ENCODE measurements at regions not wholly inside any gene's neighbourhood (a gene's known extent, or its start where the extent isn't known, plus 50 kb on each side); places are given as distances from the start of the nearest gene placed in this dataset.

- TF ChIP-seq, protein P1, sequence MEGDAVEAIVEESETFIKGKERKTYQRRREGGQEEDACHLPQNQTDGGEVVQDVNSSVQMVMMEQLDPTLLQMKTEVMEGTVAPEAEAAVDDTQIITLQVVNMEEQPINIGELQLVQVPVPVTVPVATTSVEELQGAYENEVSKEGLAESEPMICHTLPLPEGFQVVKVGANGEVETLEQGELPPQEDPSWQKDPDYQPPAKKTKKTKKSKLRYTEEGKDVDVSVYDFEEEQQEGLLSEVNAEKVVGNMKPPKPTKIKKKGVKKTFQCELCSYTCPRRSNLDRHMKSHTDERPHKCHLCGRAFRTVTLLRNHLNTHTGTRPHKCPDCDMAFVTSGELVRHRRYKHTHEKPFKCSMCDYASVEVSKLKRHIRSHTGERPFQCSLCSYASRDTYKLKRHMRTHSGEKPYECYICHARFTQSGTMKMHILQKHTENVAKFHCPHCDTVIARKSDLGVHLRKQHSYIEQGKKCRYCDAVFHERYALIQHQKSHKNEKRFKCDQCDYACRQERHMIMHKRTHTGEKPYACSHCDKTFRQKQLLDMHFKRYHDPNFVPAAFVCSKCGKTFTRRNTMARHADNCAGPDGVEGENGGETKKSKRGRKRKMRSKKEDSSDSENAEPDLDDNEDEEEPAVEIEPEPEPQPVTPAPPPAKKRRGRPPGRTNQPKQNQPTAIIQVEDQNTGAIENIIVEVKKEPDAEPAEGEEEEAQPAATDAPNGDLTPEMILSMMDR (IDR thresholded peaks at IDR 0.05 in 2 of 3, conservative IDR thresholded peaks at IDR 0.05 in 1 of 3; ENCODE audit: borderline replicate concordance in 1 of 3, insufficient read depth in 1 of 3, low read depth in 2 of 3, low read length in 2 of 3), result no peak
- TF ChIP-seq, protein P2, sequence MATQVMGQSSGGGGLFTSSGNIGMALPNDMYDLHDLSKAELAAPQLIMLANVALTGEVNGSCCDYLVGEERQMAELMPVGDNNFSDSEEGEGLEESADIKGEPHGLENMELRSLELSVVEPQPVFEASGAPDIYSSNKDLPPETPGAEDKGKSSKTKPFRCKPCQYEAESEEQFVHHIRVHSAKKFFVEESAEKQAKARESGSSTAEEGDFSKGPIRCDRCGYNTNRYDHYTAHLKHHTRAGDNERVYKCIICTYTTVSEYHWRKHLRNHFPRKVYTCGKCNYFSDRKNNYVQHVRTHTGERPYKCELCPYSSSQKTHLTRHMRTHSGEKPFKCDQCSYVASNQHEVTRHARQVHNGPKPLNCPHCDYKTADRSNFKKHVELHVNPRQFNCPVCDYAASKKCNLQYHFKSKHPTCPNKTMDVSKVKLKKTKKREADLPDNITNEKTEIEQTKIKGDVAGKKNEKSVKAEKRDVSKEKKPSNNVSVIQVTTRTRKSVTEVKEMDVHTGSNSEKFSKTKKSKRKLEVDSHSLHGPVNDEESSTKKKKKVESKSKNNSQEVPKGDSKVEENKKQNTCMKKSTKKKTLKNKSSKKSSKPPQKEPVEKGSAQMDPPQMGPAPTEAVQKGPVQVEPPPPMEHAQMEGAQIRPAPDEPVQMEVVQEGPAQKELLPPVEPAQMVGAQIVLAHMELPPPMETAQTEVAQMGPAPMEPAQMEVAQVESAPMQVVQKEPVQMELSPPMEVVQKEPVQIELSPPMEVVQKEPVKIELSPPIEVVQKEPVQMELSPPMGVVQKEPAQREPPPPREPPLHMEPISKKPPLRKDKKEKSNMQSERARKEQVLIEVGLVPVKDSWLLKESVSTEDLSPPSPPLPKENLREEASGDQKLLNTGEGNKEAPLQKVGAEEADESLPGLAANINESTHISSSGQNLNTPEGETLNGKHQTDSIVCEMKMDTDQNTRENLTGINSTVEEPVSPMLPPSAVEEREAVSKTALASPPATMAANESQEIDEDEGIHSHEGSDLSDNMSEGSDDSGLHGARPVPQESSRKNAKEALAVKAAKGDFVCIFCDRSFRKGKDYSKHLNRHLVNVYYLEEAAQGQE (IDR thresholded peaks at IDR 0.05; ENCODE audit: low read depth), result no peak
- TF ChIP-seq CBX3 (IDR thresholded peaks at IDR 0.05; ENCODE audit: low read depth), result no peak
- no peak for TF ChIP-seq POLR2A (IDR thresholded peaks at IDR 0.05; ENCODE audit: borderline replicate concordance, extremely low read depth, insufficient read depth, insufficient read length)
These were observed 54.6 kb upstream of the STXBP1 start for GRCh38 chr9:127557466-127557869.
